HUES64 (cell line): ENCODE measurements at regions not wholly inside any gene's neighbourhood (a gene's known extent, or its start where the extent isn't known, plus 50 kb on each side); places are given as distances from the start of the nearest gene placed in this dataset.
"Not testable (repeated sequence)": the region's sequence is repeated elsewhere in the genome, so short reads cannot be mapped to it uniquely, and the experiment has no call there.

Experiments used
- H3K27ac ChIP-seq: 2 replicates; pipeline ENCODE4 v1.7.0; 2013; ENCODE audit warnings: low read depth, low read length, inconsistent platforms
- H3K27me3 ChIP-seq: 2 replicates; pipeline ENCODE4 v1.6.1; 2013; ENCODE audit warnings: mild to moderate bottlenecking, low read length; ENCODE audit not compliant: insufficient read depth
- H3K36me3 ChIP-seq: 2 replicates; pipeline ENCODE4 v1.6.1; 2013; ENCODE audit warnings: mild to moderate bottlenecking, low read length; ENCODE audit not compliant: insufficient read depth
- H3K4me1 ChIP-seq: 2 replicates; pipeline ENCODE4 v1.6.1; 2013; ENCODE audit warnings: mild to moderate bottlenecking, low read length, moderate library complexity; ENCODE audit not compliant: insufficient read depth
- H3K4me3 ChIP-seq: 2 replicates; pipeline ENCODE4 v1.5.1; 2013; ENCODE audit warnings: mild to moderate bottlenecking, low read length, moderate library complexity
- H3K9ac ChIP-seq: 2 replicates; pipeline ENCODE4 v1.6.1; 2013; ENCODE audit warnings: mild to moderate bottlenecking, low read depth, low read length
- H3K9me3 ChIP-seq: 2 replicates; pipeline ENCODE4 v1.6.1; 2013; ENCODE audit warnings: low read depth, low read length; ENCODE audit not compliant: insufficient read depth
- WGBS: fragments of 150-250, 120-280 bp; methylation state at CpG from one replicate; pipeline ENCODE4 v1.1.7; 2013; ENCODE audit warnings: missing lambda C conversion rate; 5-methylcytosine and 5-hydroxymethylcytosine counted together

DNA sequence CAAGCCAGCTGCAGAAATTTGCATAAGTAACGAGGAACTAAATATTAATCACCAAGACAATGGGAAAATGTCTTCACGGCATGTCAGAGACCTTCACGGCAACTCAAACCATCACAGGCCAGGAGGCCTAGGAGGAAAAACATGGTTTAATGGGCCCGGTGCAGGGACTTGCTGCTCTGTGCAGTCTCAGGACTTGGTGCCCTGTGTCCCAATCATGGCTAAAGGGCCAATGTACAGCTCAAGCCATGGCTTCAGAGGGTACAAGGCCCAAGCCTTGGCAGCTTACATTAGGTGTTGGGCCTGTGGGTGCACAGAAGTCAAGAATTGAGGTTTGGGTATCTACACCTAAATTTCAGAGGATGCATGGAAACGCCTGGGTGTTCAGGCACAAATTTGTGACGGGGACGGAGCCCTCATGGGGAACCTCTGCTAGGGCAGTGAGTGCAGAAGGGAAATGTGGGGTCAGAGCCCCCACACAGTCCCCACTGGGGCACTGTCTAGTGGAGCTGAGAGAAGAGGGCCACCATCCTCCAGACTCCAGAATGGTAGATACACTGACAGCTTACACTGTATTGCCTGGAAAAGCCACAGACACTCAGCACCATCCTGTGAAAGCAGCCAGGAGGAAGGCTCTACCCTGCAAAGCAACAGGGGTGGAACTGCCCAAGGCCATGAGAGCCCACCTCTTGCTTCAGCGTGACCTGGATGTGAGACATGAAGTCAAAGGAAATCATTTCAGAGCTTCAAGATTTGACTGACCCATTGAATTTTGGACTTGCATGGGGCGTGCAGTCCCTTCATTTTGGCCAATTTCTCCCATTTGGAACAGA, 5284.3 kb upstream of the TPTE start:
- H3K9ac ChIP-seq, H3K27me3 ChIP-seq, H3K36me3 ChIP-seq, H3K4me1 ChIP-seq, H3K27ac ChIP-seq, H3K4me3 ChIP-seq: not testable (repeated sequence)
- H3K9me3 ChIP-seq, result peaks cover 85% of the 10 kb centered on the region
- WGBS, result 69% methylated on average over 9 of the region's 9 CpGs

DNA sequence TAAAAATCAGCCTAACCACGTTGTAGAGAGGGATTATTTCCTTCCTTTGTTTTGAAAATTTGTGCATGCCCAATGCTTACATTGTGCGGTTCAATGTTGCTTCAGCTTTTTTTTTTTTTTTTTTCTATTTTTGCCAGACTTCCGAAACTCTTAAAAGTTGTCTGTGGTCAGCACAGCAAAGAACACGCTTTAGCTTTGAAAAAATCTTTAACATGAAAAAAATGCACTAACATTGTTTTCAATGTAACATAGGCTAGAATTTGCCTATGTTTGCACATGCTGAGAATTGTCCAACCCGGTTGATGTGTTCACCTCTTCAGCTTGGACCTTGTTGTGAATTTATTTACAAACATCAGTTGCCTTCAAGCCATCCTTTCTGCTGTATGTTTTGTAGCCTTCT, 5280.9 kb upstream of the TPTE start:
- not testable (repeated sequence) for H3K27me3 ChIP-seq, H3K36me3 ChIP-seq, H3K4me3 ChIP-seq, H3K4me1 ChIP-seq, H3K27ac ChIP-seq, H3K9ac ChIP-seq
- H3K9me3 ChIP-seq, result peaks cover 83% of the 10 kb centered on the region
- 54% methylated on average over 5 of the region's 5 CpGs for WGBS

DNA sequence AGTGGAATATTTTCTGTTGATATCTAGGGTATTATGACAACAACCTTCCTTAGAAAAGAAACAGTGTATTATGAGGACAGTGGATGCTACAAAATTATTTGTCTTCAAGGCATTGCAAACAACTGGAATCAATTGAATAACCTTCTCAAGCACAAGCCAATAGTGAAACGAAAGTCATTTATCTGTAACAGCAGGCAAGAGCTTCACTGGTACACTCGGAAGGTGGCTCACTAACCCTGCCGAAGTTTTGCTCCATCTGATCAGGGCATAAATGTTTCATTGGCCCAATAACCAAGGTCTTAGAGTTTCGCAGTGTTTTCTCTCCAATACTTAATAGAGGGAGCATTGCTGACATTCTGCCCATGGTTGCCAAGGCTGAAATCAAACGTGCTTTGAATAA, 5278.7 kb upstream of the TPTE start:
- not testable (repeated sequence) for H3K4me3 ChIP-seq, H3K27ac ChIP-seq, H3K36me3 ChIP-seq, H3K4me1 ChIP-seq, H3K9ac ChIP-seq, H3K27me3 ChIP-seq
- peaks cover 84% of the 10 kb centered on the region for H3K9me3 ChIP-seq
- 65% methylated on average over 5 of the region's 5 CpGs for WGBS

DNA sequence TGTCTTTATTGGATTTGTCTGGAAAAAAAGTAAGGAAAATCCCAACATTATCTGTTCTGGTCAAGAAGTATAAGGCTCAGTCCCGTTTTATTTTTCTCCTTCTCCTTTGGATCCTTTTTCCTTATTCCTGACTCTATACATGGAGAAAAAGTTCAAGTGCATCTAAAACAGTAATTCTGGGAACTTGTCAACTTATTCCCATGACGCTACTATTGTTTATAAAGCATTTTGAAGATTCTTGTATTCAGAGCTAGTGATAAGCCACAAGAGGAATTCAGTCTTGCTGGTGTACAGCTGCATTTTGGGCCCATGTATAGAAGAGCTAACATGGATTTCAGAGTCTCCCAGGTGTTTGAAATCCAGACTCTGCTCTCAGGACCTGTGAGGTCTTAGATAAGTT, 5278.1 kb upstream of the TPTE start:
- not testable (repeated sequence) for H3K9ac ChIP-seq, H3K36me3 ChIP-seq, H3K4me1 ChIP-seq, H3K27ac ChIP-seq, H3K27me3 ChIP-seq, H3K4me3 ChIP-seq
- H3K9me3 ChIP-seq, result peaks cover 82% of the 10 kb centered on the region
- 63% methylated on average over 2 of the region's 2 CpGs for WGBS

DNA sequence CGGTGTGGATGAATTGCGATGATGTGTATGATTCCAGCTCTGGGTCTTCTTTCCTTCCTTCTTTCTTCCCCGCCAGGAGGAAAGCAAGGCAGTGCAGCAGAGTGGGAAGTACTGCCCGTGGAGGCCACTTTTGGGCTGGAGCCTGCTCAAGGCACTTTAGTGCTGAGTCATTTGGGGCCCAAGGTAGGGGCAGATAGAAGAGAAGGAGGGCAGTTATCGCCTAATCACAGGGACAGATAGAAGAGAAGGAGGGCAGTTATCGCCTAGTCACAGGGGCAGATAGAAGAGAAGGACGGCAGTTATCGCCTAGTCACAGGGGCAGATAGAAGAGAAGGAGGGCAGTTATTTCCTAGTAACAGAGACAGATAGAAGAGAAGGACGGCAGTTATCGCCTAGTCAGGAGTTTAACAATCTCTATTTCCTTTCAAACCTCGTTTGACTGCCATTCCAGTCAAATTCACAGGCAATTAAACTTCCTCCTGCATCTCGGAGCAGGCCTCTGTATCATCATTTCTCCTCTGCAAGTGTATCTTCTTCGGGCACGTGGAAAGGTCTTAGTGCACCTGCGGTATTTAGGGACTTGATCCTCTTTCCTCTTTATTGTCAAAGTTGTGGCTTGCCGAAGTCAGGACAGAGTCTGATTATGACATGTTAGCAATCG, 5277.5 kb upstream of the TPTE start:
- H3K36me3 ChIP-seq, H3K27me3 ChIP-seq, H3K4me1 ChIP-seq, H3K4me3 ChIP-seq, H3K9ac ChIP-seq, H3K27ac ChIP-seq: not testable (repeated sequence)
- peaks cover 82% of the 10 kb centered on the region for H3K9me3 ChIP-seq
- 65% methylated on average over 11 of the region's 17 CpGs for WGBS

- not testable (repeated sequence) for H3K9ac ChIP-seq, H3K36me3 ChIP-seq, H3K27me3 ChIP-seq, H3K27ac ChIP-seq, H3K4me3 ChIP-seq, H3K4me1 ChIP-seq
- H3K9me3 ChIP-seq, result peaks cover 78% of the 10 kb centered on the region
- WGBS, result 0% methylated on average over 1 of the region's 3 CpGs
Observed at GRCh38 chr21:5244376-5244718, 5277.0 kb upstream of the TPTE start.

GRCh38 chr21:5244954-5245353, 5276.4 kb upstream of the TPTE start:
- not testable (repeated sequence) for H3K4me3 ChIP-seq, H3K36me3 ChIP-seq, H3K27ac ChIP-seq, H3K9ac ChIP-seq, H3K4me1 ChIP-seq, H3K27me3 ChIP-seq
- 66% methylated on average over 6 of the region's 7 CpGs for WGBS
- peaks cover 71% of the 10 kb centered on the region for H3K9me3 ChIP-seq

- 66% methylated on average over 6 of the region's 6 CpGs for WGBS
- H3K27me3 ChIP-seq, H3K9ac ChIP-seq, H3K36me3 ChIP-seq, H3K4me1 ChIP-seq, H3K27ac ChIP-seq, H3K4me3 ChIP-seq: not testable (repeated sequence)
- peaks cover 68% of the 10 kb centered on the region for H3K9me3 ChIP-seq
Observed at GRCh38 chr21:5246416-5246815, 5275.0 kb upstream of the TPTE start.

- H3K4me3 ChIP-seq, H3K27ac ChIP-seq, H3K9ac ChIP-seq, H3K4me1 ChIP-seq, H3K36me3 ChIP-seq, H3K27me3 ChIP-seq: not testable (repeated sequence)
- peaks cover 67% of the 10 kb centered on the region for H3K9me3 ChIP-seq
- WGBS, result 93% methylated on average over 5 of the region's 5 CpGs
Observed at GRCh38 chr21:5247399-5247798, 5274.0 kb upstream of the TPTE start.

GRCh38 chr21:5250128-5250527, 5271.3 kb upstream of the TPTE start:
- H3K27me3 ChIP-seq, H3K4me1 ChIP-seq, H3K9ac ChIP-seq, H3K4me3 ChIP-seq, H3K27ac ChIP-seq, H3K36me3 ChIP-seq: not testable (repeated sequence)
- 93% methylated on average over 1 of the region's 1 CpG for WGBS
- peaks cover 46% of the 10 kb centered on the region for H3K9me3 ChIP-seq

DNA sequence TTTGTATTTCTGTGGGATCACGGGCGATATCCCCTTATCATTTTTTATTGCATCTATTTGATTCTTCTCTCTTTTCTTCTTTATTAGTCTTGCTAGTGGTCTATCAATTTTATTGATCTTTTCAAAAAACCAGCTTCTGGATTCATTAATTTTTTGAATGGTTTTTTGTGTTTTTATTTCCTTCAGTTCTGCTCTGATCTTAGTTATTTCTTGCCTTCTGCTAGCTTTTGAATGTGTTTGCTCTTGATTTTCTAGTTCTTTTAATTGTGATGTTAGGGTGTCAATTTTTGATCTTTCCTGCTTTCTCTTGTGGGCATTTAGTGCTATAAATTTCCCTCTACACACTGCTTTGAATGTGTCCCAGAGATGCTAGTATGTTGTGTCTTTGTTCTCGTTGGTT, 5270.2 kb upstream of the TPTE start:
- no CpG with 5 or more reads among the region's 3 CpGs for WGBS
- not testable (repeated sequence) for H3K36me3 ChIP-seq, H3K27me3 ChIP-seq

DNA sequence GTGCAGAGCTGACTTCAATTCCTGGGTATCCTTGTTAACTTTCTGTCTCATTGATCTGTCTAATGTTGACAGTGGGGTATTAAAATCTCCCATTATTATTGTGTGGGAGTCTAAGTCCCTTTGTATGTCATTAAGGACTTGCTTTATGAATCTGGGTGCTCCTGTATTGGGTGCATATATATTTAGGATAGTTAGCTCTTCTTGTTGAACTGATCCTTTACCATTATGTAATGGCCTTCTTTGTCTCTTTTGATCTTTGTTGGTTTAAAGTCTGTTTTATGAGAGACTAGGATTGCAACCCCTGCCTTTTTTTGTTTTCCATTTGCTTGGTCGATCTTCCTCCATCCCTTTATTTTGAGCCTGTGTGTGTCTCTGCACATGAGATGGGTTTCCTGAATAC, 5269.5 kb upstream of the TPTE start:
- 78% methylated on average over 1 of the region's 1 CpG for WGBS

More for the DNA sequence above, 5270.2 kb upstream of the TPTE start:
- not testable (repeated sequence) for H3K4me1 ChIP-seq, H3K27ac ChIP-seq, H3K9ac ChIP-seq, H3K4me3 ChIP-seq
- H3K9me3 ChIP-seq, result peaks cover 36% of the 10 kb centered on the region

More for the DNA sequence above, 5269.5 kb upstream of the TPTE start:
- H3K4me1 ChIP-seq, H3K27ac ChIP-seq, H3K27me3 ChIP-seq, H3K4me3 ChIP-seq, H3K9ac ChIP-seq, H3K36me3 ChIP-seq: not testable (repeated sequence)
- H3K9me3 ChIP-seq, result peaks cover 31% of the 10 kb centered on the region
